Endothelial cell of umbilical vein (primary cell): ENCODE measurements at regions not wholly inside any gene's neighbourhood (a gene's known extent, or its start where the extent isn't known, plus 50 kb on each side); places are given as distances from the start of the nearest gene placed in this dataset.

Experiments used
- BruUV-seq: library from RNA; stranded (reverse); fragments of 400-500 nt; replicated peaks from 2 replicates; lab custom pipeline; 2021; lab: Mats Ljungman, UMichigan
- CTCF ChIA-PET: fragments of 300-600, 350-600 bp; sonication (Branson Sonifier 250); formaldehyde crosslinking; loops from one replicate; lab custom pipeline; 2021; ENCODE audit warnings: antibody characterized with exemption, inconsistent platforms; lab: Charles Lee
- POLR2A ChIA-PET: fragments of 300-600, 350-600 bp; sonication (Branson Sonifier 250); formaldehyde crosslinking; loops from one replicate; lab custom pipeline; 2021; ENCODE audit warnings: antibody characterized with exemption, inconsistent platforms; lab: Charles Lee
- DNase-seq: peaks from one replicate; pipeline ENCODE4 v3.0.0-alpha.2; 2011; ENCODE audit warnings: low read depth, low spot score
- FAIRE-seq: peaks from 2 replicates; lab custom pipeline; 2011; peaks lifted over from hg19 to GRCh38; lab: Jason Lieb, UNC
- H2AFZ ChIP-seq: 2 replicates; pipeline ENCODE4 v1.6.0; 2012; ENCODE audit warnings: low read depth, low read length, control low read depth, inconsistent platforms
- H3K27ac ChIP-seq: 2 replicates; pipeline ENCODE4 v1.5.1; 2011; ENCODE audit warnings: low read depth, mild to moderate bottlenecking, control low read depth, low read length, moderate library complexity; ENCODE audit not compliant: insufficient read depth
- H3K27me3 ChIP-seq, 2 experiments: 2 replicates each; pipeline versions ENCODE4 v1.6.0 to v1.6.1; 2011; ENCODE audit warnings: low read length in 2 of 2, mixed read lengths in 1 of 2; ENCODE audit not compliant: control insufficient read depth in 2 of 2, insufficient read depth in 2 of 2
- H3K36me3 ChIP-seq, 2 experiments: 2 replicates in 1 of 2; 3 replicates in 1 of 2; pipeline ENCODE4 v1.5.1; 2011; ENCODE audit warnings: low read length in 2 of 2, mild to moderate bottlenecking in 1 of 2, moderate library complexity in 1 of 2; ENCODE audit not compliant: control insufficient read depth in 2 of 2, insufficient read depth in 2 of 2; ENCODE audit errors: extremely low read depth in 1 of 2
- H3K4me1 ChIP-seq: 3 replicates; pipeline ENCODE4 v1.5.1; 2011; ENCODE audit warnings: mild to moderate bottlenecking, low read length; ENCODE audit not compliant: control insufficient read depth, insufficient read depth; ENCODE audit errors: extremely low read depth
- H3K4me2 ChIP-seq: 2 replicates; pipeline ENCODE4 v1.6.1; 2011; ENCODE audit warnings: low read length, control low read depth, mixed read lengths; ENCODE audit not compliant: insufficient read depth
- H3K4me3 ChIP-seq, 3 experiments: fragments of 200-600 bp in 1 of 3; sonication (generic), shearing (Covaris generic) in 1 of 3; replicated peaks in 1 of 3; 2 replicates each; pipeline ENCODE4 v1.5.1; 2011 to 2016; ENCODE audit warnings: control low read depth in 3 of 3, low read length in 3 of 3, mild to moderate bottlenecking in 2 of 3, inconsistent platforms in 1 of 3, low read depth in 1 of 3, moderate library complexity in 1 of 3; ENCODE audit not compliant: insufficient read depth in 1 of 3
- H3K79me2 ChIP-seq: 2 replicates; pipeline ENCODE4 v1.6.0; 2012; ENCODE audit warnings: low read length, inconsistent platforms; ENCODE audit not compliant: control insufficient read depth, insufficient read depth
- H3K9ac ChIP-seq: replicated peaks from 2 replicates; pipeline ENCODE3; 2011; ENCODE audit warnings: low read length, control low read depth; ENCODE audit not compliant: insufficient read depth; ENCODE audit errors: extremely low read depth
- H3K9me1 ChIP-seq: replicated peaks from 3 replicates; pipeline ENCODE4 v1.6.0; 2011; ENCODE audit warnings: mild to moderate bottlenecking, low read length; ENCODE audit not compliant: control insufficient read depth, insufficient read depth; ENCODE audit errors: extremely low read depth
- H3K9me3 ChIP-seq: replicated peaks from 2 replicates; pipeline ENCODE4 v1.5.1; 2012; ENCODE audit warnings: low read length, inconsistent platforms; ENCODE audit not compliant: control insufficient read depth, insufficient read depth
- H4K20me1 ChIP-seq: replicated peaks from 2 replicates; pipeline ENCODE3; 2011; ENCODE audit warnings: mild to moderate bottlenecking, low read length; ENCODE audit not compliant: control insufficient read depth, insufficient read depth; ENCODE audit errors: extremely low read depth
- EZH2 ChIP-seq: IDR thresholded peaks from 2 replicates; pipeline ENCODE4 v1.6.1; 2012; ENCODE audit warnings: borderline replicate concordance, low read depth, mild to moderate bottlenecking, moderate library complexity, low read length, inconsistent platforms; ENCODE audit not compliant: severe bottlenecking
- JUN ChIP-seq: IDR thresholded peaks from 2 replicates; pipeline ENCODE4 v1.6.1; 2011; ENCODE audit warnings: borderline replicate concordance, low read depth; ENCODE audit not compliant: insufficient read length, insufficient read depth
- POLR2A ChIP-seq: IDR thresholded peaks from 2 replicates; pipeline ENCODE4 v1.6.1; 2012; ENCODE audit warnings: low read depth, mild to moderate bottlenecking, control low read depth, low read length
- dilution Hi-C: fragments of 300-500 bp; cut with MboI; formaldehyde crosslinking; loops from one replicate; pipeline ENCODE4 v1.15.0; 2019; ENCODE audit warnings: low sequenced_read_pairs; ENCODE audit not compliant: extremely low pct_ligation_motif_present
- intact Hi-C: fragments of 100-400 bp; cut with micrococcal nuclease; formaldehyde crosslinking; loops from one replicate; pipeline ENCODE4 v1.10.0; 2022

- H2AFZ ChIP-seq, result no peak overlapping the region
- peaks cover 0 to 4% of the 10 kb centered on the region in 2 experiments for H3K27me3 ChIP-seq
- H3K4me3 ChIP-seq, result no peak overlapping the region
- no peak overlapping the region for H3K27ac ChIP-seq
- no peak overlapping the region for H3K9ac ChIP-seq
- DNase-seq (no peak), FAIRE-seq (no peak)
- POLR2A ChIA-PET, result no interaction called here
- no peak overlapping the region for H3K4me2 ChIP-seq
- dilution Hi-C loops (no loop called here), intact Hi-C loops (no loop called here)
- H3K9me3 ChIP-seq, result no peaks in the 10 kb centered on the region
- H3K36me3 ChIP-seq, result no peaks in the 10 kb centered on the region
- TF ChIP-seq JUN (no peak), EZH2 (no peak)
- no peaks in the 10 kb centered on the region for H3K79me2 ChIP-seq
- peaks cover 11% of the 10 kb centered on the region for H3K4me1 ChIP-seq
- CTCF ChIA-PET, result no interaction called here
- no TSS peak for BruUV-seq
- no peaks in the 10 kb centered on the region for H4K20me1 ChIP-seq
- H3K9me1 ChIP-seq, result no peaks in the 10 kb centered on the region
Measured at GRCh38 chr4:152117054-152117453, 356.2 kb upstream of the GATB start.

GRCh38 chr4:152115794-152116193, 355.0 kb upstream of the GATB start:
- no TSS peak for BruUV-seq
- Histone ChIP-seq H4K20me1 (no peaks in the 10 kb centered on the region), H3K27ac (no peak overlapping the region), H2AFZ (peak overlapping the region; percentile 30), H3K4me2 (peak overlapping the region; percentile 3), H3K9me1 (no peaks in the 10 kb centered on the region), H3K79me2 (no peaks in the 10 kb centered on the region), H3K4me1 (peaks cover 11% of the 10 kb centered on the region), H3K36me3 (no peaks in the 10 kb centered on the region), H3K27me3 (peaks cover 0 to 4% of the 10 kb centered on the region in 2 experiments), H3K9me3 (no peaks in the 10 kb centered on the region), H3K4me3 (no peak overlapping the region), H3K9ac (no peak overlapping the region)
- DNase-seq, result peak; percentile 19
- POLR2A ChIA-PET, result no interaction called here
- intact Hi-C loops, result no loop called here
- dilution Hi-C loops, result no loop called here
- CTCF ChIA-PET, result no interaction called here
- peak; percentile 44 for FAIRE-seq
- no peak for TF ChIP-seq POLR2A
